NB4 (cell line): ENCODE measurements at regions not wholly inside any gene's neighbourhood (a gene's known extent, or its start where the extent isn't known, plus 50 kb on each side); places are given as distances from the start of the nearest gene placed in this dataset.

ENCODE experiments used
- DNase-seq: peaks from one replicate; pipeline ENCODE4 v3.0.0; 2010; ENCODE audit warnings: low read depth
- H3K4me3 ChIP-seq: one replicate; pipeline ENCODE4 v1.5.1; 2011; ENCODE audit warnings: mild to moderate bottlenecking, low read depth, low read length, moderate library complexity
- CTCF ChIP-seq: IDR thresholded peaks from one replicate; pipeline ENCODE4 v1.5.1; 2012; ENCODE audit warnings: low read depth, low read length
- MAX ChIP-seq: IDR thresholded peaks from 2 replicates; pipeline ENCODE4 v1.6.1; 2011; ENCODE audit warnings: low read depth, low read length
- MYC ChIP-seq: IDR thresholded peaks from 2 replicates; pipeline ENCODE4 v1.6.1; 2011; ENCODE audit warnings: low read depth, low read length
- POLR2A ChIP-seq: IDR thresholded peaks from 2 replicates; pipeline ENCODE4 v1.6.1; 2011; ENCODE audit warnings: mild to moderate bottlenecking; ENCODE audit not compliant: insufficient read length; ENCODE audit errors: extremely low read depth

- DNase-seq: no peak
- H3K4me3 ChIP-seq: no peak overlapping the region
- no peak for TF ChIP-seq MYC
These were observed 88.1 kb downstream of the EFNB1 start for GRCh38 chrX:68916891-68917290.

DNA sequence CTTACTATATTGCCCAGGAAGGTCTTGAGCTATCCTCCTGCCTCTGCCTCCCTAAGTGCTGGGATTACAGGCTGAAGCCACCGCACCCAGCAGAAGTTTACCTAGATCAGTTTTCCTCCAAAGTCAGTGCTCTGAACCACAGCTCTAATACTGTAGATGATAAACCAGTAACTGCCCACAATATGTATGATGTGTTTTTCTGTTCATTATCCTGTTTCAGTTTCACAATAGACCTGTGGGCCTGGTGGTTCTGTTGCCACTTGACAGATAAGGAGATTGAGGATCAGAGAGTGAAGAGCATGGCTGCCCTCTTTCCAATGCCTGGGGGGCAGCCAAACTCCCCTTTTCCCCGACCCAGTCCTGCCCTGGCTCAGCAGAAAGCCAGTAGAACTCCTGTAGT lies 87.0 kb downstream of the EFNB1 start:
- no peak overlapping the region for H3K4me3 ChIP-seq
- TF ChIP-seq MAX (no peak), CTCF (no peak), MYC (no peak), POLR2A (no peak)
- no peak for DNase-seq

DNA sequence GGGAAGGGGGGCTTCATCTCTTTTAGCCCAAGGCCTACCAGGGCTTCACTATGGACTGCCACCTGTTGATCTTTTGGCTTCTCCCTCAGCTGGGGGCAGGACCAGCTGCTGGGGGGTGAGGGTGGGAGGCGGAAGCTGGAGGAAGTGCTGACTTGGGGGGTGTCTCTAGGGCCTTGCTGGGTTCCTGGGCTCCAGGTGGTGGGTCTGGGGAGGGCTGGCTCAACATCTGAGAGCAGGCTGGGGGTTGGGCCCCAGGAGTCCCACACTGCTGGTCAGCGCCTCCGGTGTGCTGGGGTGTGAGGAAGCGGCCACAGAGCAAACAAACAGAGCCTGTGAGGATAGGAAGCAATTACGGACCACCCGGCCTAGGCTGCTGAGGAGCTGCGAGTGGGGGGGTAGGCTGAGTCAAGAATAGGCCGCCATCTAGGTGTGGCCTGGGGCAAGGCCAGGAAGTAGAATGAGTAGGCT lies 85.7 kb downstream of the EFNB1 start:
- no peak for DNase-seq

DNA sequence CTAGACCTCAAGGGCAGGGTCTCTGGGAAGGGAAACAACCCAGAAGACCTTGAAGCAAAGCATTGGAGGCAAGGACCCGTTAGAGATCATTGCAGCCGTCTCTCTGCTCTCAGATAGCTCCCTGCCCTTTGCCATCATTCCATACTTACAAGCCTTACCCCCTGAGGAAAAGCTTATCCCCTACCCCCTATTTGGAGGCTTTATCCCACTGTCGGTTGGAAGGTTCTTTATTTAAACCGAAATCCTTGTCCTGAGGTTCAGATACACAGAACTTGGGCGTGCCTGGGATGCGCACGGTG lies 84.4 kb downstream of the EFNB1 start:
- no peak for DNase-seq
- TF ChIP-seq CTCF (no peak), MAX (no peak), POLR2A (no peak), MYC (no peak)
- no peak overlapping the region for H3K4me3 ChIP-seq

More for the DNA sequence above, 85.7 kb downstream of the EFNB1 start:
- TF ChIP-seq CTCF: no peak
- no peak overlapping the region for H3K4me3 ChIP-seq

GRCh38 chrX:68912113-68912512 lies 83.3 kb downstream of the EFNB1 start:
- no peak overlapping the region for H3K4me3 ChIP-seq
- TF ChIP-seq MAX: no peak
- TF ChIP-seq CTCF: no peak
- TF ChIP-seq MYC: no peak
- TF ChIP-seq POLR2A: no peak
- no peak for DNase-seq

GRCh38 chrX:68910731-68911428 lies 82.1 kb downstream of the EFNB1 start:
- no peak overlapping the region for H3K4me3 ChIP-seq
- DNase-seq: no peak
- TF ChIP-seq MYC (no peak), POLR2A (no peak), MAX (no peak), CTCF (no peak)
